Astrocyte of the cerebellum (primary cell): ENCODE measurements at regions not wholly inside any gene's neighbourhood (a gene's known extent, or its start where the extent isn't known, plus 50 kb on each side); places are given as distances from the start of the nearest gene placed in this dataset.

Source experiments
- DNase-seq: peaks from one replicate; pipeline ENCODE4 v3.0.0-alpha.2; 2011; ENCODE audit warnings: low read depth
- H3K4me3 ChIP-seq: 2 replicates; pipeline ENCODE4 v1.5.1; 2011; ENCODE audit warnings: mild to moderate bottlenecking, low read depth, low read length, moderate library complexity
- CTCF ChIP-seq: IDR thresholded peaks from 2 replicates; pipeline ENCODE4 v1.5.1; 2012; ENCODE audit warnings: low read length, low read depth, moderate library complexity, mild to moderate bottlenecking; ENCODE audit errors: missing control alignments
- in situ Hi-C: cut with HindIII; loops from 2 replicates; pipeline ENCODE4 v1.10.0; 2017; ENCODE audit warnings: low sequenced_read_pairs

GRCh38 chr9:129500863-129501770 lies 119.8 kb downstream of the C9orf50 start:
- no peak for DNase-seq
- no peak for TF ChIP-seq CTCF
- in situ Hi-C loops = no loop called here
- H3K4me3 ChIP-seq = no peak overlapping the region

DNA sequence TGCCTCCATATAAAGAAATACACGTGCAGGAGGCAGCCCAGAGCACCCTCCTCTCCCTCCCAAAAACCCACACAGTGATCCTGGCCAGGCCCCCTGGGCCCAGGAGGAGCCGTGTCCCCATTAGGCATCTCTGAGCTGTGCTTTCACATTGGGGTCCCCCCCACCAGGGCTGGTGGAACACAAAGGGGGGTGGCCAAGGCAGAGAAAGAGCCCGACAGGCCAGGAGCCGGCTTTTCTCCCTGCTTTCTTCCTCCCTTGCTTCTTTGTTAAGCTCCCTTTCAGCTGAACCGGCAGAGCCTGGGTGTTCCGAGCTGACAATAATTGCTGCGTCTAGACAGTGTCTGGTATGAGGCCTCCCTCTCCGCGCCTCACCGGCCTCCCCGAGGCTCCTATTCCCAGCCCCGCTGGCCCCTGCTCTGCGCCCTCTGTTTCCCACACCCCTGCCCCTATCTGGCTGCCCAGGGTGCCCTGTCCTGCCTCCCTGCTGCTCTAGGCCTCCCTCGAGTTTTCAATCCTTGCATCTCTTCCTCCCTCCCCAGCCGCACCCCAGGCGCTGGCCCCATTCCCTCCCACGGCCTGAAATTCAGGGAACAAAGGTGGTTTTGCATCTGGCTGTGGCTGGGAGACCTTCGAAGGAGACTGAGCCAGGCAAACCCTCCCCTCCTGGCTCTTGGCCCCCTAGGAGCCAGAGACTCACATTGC lies 120.6 kb downstream of the C9orf50 start:
- no peak overlapping the region for H3K4me3 ChIP-seq
- DNase-seq = peak; percentile 77
- in situ Hi-C loops = no loop called here
- TF ChIP-seq CTCF = peak; percentile 21

DNA sequence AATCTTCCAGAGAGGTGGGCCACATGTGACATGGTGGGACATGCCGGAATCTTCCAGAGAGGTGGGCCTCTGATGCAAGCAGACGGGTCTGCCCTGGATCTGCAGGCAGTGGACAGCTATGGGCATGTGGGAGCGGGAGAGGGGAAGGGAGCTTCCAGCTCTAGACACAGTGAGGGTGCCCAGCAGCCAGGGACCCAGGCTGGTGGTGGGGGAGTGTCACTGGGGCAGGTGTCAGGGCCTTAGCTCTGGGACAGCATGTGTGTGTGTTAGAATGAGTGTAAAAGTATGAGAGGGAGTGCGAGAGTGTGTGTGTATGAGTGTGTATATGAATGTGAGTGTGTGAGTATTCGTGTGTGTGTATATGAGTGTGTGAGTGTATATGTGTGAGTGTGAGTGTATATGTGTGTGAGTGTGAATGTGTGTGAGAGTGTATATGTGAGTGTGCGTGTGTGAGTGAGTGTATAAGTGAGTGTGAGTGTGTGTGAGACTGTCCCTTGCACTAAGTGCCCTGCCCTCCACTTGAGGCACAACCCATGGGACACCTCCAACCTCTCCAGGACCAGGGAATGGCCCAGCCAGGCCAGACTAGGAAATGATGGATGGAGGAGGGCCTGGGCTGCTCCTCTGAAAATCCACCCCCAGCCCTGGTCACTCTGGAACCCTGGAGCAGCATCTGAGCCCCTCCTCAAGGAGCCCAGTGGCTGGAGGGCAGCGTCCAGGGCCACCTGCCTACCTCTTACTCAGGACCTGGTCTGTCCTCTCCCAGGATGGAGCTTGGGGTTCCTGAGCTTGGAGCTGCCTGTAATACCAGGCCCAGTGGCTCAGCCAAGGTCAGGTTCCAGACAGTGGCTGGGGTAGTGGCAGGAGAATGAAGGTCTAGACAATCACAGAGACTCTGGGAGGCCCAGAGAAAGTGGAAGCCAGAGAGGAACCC lies 122.2 kb downstream of the C9orf50 start:
- in situ Hi-C loops = no loop called here
- no peak for TF ChIP-seq CTCF
- H3K4me3 ChIP-seq = peak overlapping the region; percentile 7
- DNase-seq = no peak

DNA sequence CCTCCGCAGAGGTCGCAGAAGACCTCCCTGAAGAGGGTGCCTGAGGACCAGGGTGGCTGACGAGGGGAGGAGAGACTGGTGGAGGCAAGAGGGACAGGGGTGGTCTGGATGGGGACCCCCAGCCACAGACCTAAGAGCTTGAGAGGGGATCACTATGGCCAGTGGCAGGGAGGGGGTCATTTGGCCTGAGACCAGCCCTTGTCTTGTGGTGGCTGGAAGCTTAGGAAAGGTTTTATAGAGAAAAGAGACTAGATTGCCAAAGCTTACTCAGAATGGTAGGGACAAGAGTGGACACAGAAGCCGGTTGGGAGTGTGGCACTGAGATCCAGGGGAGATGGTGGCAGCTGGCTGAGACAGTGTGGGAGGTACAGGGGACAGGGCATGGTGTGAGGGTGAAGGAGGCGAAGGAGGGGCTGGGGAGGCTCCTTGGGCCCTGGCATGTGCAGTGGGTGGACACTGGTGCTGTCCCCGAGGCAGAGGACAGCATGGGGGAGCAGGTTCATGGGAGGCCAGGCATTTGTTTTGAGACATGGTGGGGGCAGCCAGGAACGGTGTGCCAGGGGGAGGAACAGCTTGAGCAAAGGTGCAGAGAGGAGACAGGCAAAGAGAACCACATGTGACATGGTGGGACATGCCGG lies 123.0 kb downstream of the C9orf50 start:
- H3K4me3 ChIP-seq = peak overlapping the region; percentile 43
- DNase-seq = no peak
- in situ Hi-C loops = no loop called here
- TF ChIP-seq CTCF = no peak

DNA sequence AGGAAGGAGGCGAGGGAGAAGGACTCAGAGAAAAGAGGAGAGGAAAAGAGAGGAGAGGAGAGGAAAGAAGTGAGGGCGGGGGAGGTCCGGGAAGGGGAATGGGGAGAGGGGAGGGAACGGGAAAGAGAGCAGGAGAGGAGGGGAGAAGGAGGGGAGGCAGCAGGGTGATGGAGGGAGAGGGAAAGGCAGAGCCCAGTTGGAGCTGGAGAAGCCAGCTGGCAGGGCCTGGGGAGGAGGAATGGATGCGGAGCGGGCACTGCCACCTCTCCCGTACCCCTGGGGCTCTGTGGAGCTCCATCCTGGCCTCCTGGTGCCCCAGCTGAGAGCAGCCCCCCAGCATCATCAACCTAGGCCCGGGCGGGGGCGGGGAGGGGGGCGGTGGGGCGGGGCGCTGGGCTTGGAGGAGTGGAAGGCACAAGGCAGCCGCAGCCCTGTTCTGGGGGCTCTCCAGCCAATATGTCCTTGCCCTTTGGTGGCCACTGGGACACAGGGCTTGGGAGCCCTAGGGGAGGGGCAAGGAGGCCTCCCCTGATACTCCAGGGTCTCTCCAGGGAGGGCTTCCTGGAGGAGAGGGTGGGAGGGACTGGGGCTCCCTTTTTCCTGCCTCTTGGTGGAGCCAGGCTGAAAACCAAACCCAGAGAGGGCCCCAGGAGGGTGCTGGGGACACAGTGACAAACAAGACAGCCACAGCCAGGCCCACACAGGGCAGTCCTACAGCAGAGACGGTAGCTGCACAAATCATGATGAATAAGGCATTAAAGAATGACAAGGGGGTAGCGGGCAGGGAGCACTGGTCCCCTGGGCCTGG lies 123.7 kb downstream of the C9orf50 start:
- TF ChIP-seq CTCF = no peak
- H3K4me3 ChIP-seq = peak overlapping the region; percentile 43
- no peak for DNase-seq
- in situ Hi-C loops = no loop called here
